HCT116 (cell line): ENCODE measurements at regions not wholly inside any gene's neighbourhood (a gene's known extent, or its start where the extent isn't known, plus 50 kb on each side); places are given as distances from the start of the nearest gene placed in this dataset.

Experiments used
- ATAC-seq: fragments of 200-7000 bp; cut with Tn5 transposase; 2 replicates; pipeline ENCODE4 v1.9.1; 2020; ENCODE audit warnings: mild to moderate bottlenecking, moderate library complexity
- BruUV-seq: library from RNA; stranded (reverse); fragments of 400-500 nt; replicated peaks from 2 replicates; lab custom pipeline; 2021; lab: Mats Ljungman, UMichigan
- CTCF ChIA-PET: fragments of 300-600 bp; sonication (Branson Sonifier 250); formaldehyde crosslinking; loops from one replicate; lab custom pipeline; 2021; ENCODE audit warnings: antibody characterized with exemption; lab: Charles Lee
- POLR2A ChIA-PET: fragments of 300-600, 350-600 bp; sonication (Branson Sonifier 250); formaldehyde crosslinking; loops from one replicate; lab custom pipeline; 2021; ENCODE audit warnings: antibody characterized with exemption; lab: Charles Lee
- RAD21 ChIA-PET, 2 experiments: fragments of 300-600 bp; sonication (Branson Sonifier 250); formaldehyde crosslinking; loops; one replicate each; lab custom pipeline; 2023; ENCODE audit warnings: low total read pairs in 2 of 2; ENCODE audit not compliant: uncharacterized antibody in 2 of 2, unreplicated experiment in 2 of 2, low non-redundant PET in 1 of 2; lab: Charles Lee
- DNase-seq: peaks from one replicate; pipeline ENCODE4 v3.0.0-alpha.2; 2010; ENCODE audit warnings: low read depth, low spot score
- H2AFZ ChIP-seq: fragments of 200-600 bp; shearing (Covaris generic), sonication (generic); 2 replicates; pipeline ENCODE4 v1.6.1; 2017; ENCODE audit warnings: low read depth, mixed run types, mixed read lengths, antibody characterized with exemption, low read length; ENCODE audit not compliant: poor library complexity, severe bottlenecking
- H3K27ac ChIP-seq: 2 replicates; pipeline ENCODE4 v1.5.1; 2012; ENCODE audit warnings: low read depth, low read length
- H3K27me3 ChIP-seq: fragments of 200-600 bp; sonication (generic); 2 replicates; pipeline ENCODE4 v1.6.1; 2016; ENCODE audit warnings: mixed run types, low read length, mixed read lengths; ENCODE audit not compliant: insufficient read depth
- H3K36me3 ChIP-seq, 2 experiments: fragments of 200-500 bp in 1 of 2; fragments of 200-600 bp in 1 of 2; sonication (Bioruptor generic) in 1 of 2; sonication (generic) in 1 of 2; 2 replicates each; pipeline versions ENCODE4 v1.5.1 to v1.6.1; 2014 to 2016; ENCODE audit warnings: low read length in 2 of 2, inconsistent platforms in 1 of 2, mixed read lengths in 1 of 2, mixed run types in 1 of 2; ENCODE audit not compliant: insufficient read depth in 2 of 2, control insufficient read depth in 1 of 2
- H3K4me1 ChIP-seq, 2 experiments: fragments of 200-600 bp in 1 of 2; sonication (generic) in 1 of 2; 2 replicates each; pipeline versions ENCODE4 v1.5.1 to v1.6.1; 2012 to 2017; ENCODE audit warnings: low read length in 2 of 2, inconsistent platforms in 1 of 2, mild to moderate bottlenecking in 1 of 2, mixed read lengths in 1 of 2, mixed run types in 1 of 2, moderate library complexity in 1 of 2; ENCODE audit not compliant: insufficient read depth in 2 of 2, control insufficient read depth in 1 of 2
- H3K4me2 ChIP-seq: fragments of 200-600 bp; sonication (generic); 2 replicates; pipeline ENCODE4 v1.6.1; 2017; ENCODE audit warnings: mixed run types, low read length, mixed read lengths
- H3K4me3 ChIP-seq, 2 experiments: fragments of 200-600 bp in 1 of 2; sonication (generic) in 1 of 2; replicated peaks in 1 of 2; 2 replicates each; pipeline ENCODE4 v1.5.1; 2011 to 2016; ENCODE audit warnings: low read length in 2 of 2, control low read depth in 1 of 2, low read depth in 1 of 2, mild to moderate bottlenecking in 1 of 2, mixed read lengths in 1 of 2, mixed run types in 1 of 2
- H3K79me2 ChIP-seq: fragments of 200-600 bp; sonication (generic); 2 replicates; pipeline ENCODE4 v1.6.1; 2017; ENCODE audit warnings: mild to moderate bottlenecking, mixed run types, low read length, moderate library complexity, mixed read lengths; ENCODE audit not compliant: insufficient read depth
- H3K9ac ChIP-seq: fragments of 200-600 bp; sonication (generic); 2 replicates; pipeline ENCODE4 v1.6.1; 2016; ENCODE audit warnings: low read length, mixed read lengths
- H3K9me2 ChIP-seq: fragments of 200-600 bp; sonication (generic), shearing (Covaris generic); 2 replicates; pipeline ENCODE4 v1.6.1; 2017; ENCODE audit warnings: mixed run types, mild to moderate bottlenecking, moderate library complexity; ENCODE audit not compliant: insufficient read depth
- H3K9me3 ChIP-seq, 2 experiments: fragments of 200-500 bp in 1 of 2; fragments of 200-600 bp in 1 of 2; sonication (Bioruptor generic) in 1 of 2; sonication (generic) in 1 of 2; 2 replicates each; pipeline ENCODE4 v1.6.1; 2014 to 2017; ENCODE audit warnings: low read length in 2 of 2, mixed read lengths in 2 of 2, inconsistent platforms in 1 of 2, low read depth in 1 of 2, mild to moderate bottlenecking in 1 of 2, mixed run types in 1 of 2, moderate library complexity in 1 of 2; ENCODE audit not compliant: control insufficient read depth in 1 of 2, insufficient read depth in 1 of 2
- H4K20me1 ChIP-seq: fragments of 200-600 bp; sonication (generic), shearing (Covaris generic); 2 replicates; pipeline ENCODE4 v1.6.1; 2017; ENCODE audit warnings: mixed run types, mild to moderate bottlenecking, moderate library complexity; ENCODE audit not compliant: insufficient read depth
- ATF3 ChIP-seq: IDR thresholded peaks from 2 replicates; pipeline ENCODE4 v1.6.1; 2012
- CBX3 ChIP-seq: IDR thresholded peaks from 2 replicates; pipeline ENCODE4 v1.6.1; 2012; ENCODE audit warnings: low read depth
- CEBPB ChIP-seq: IDR thresholded peaks from 2 replicates; pipeline ENCODE4 v1.6.1; 2012; ENCODE audit warnings: low read depth
- CTCF ChIP-seq, 3 experiments: fragments of 200-600 bp in 1 of 3; sonication (generic) in 1 of 3; IDR thresholded peaks in 2 of 3; conservative IDR thresholded peaks in 1 of 3; 2 replicates each; pipeline ENCODE4 v1.5.1; 2012 to 2017; ENCODE audit warnings: low read depth in 2 of 3, low read length in 2 of 3, antibody characterized with exemption in 1 of 3, borderline replicate concordance in 1 of 3, control low read depth in 1 of 3, mild to moderate bottlenecking in 1 of 3, mixed read lengths in 1 of 3, mixed run types in 1 of 3, moderate library complexity in 1 of 3; ENCODE audit not compliant: insufficient read depth in 1 of 3
- EGR1 ChIP-seq: IDR thresholded peaks from 2 replicates; pipeline ENCODE4 v1.6.1; 2012; ENCODE audit warnings: low read depth
- EZH2 ChIP-seq: fragments of 200-600 bp; sonication (generic); IDR thresholded peaks from 2 replicates; pipeline ENCODE4 v1.6.1; 2017; ENCODE audit warnings: antibody characterized with exemption, mixed run types
- EZH2phosphoT487 ChIP-seq: fragments of 200-600 bp; IDR thresholded peaks from 2 replicates; pipeline ENCODE4 v1.6.1; 2018; ENCODE audit warnings: antibody characterized with exemption, borderline replicate concordance
- JUND ChIP-seq: IDR thresholded peaks from 2 replicates; pipeline ENCODE4 v1.6.1; 2012
- MAX ChIP-seq: IDR thresholded peaks from 2 replicates; pipeline ENCODE4 v1.6.1; 2012
- POLR2A ChIP-seq: IDR thresholded peaks from 2 replicates; pipeline ENCODE4 v1.7.0; 2011; ENCODE audit warnings: borderline replicate concordance; ENCODE audit not compliant: insufficient read depth, insufficient read length; ENCODE audit errors: extremely low read depth
- POLR2AphosphoS5 ChIP-seq: IDR thresholded peaks from 2 replicates; pipeline ENCODE4 v1.6.1; 2011; ENCODE audit warnings: mild to moderate bottlenecking, low read depth, low read length, moderate library complexity
- REST ChIP-seq: IDR thresholded peaks from 2 replicates; pipeline ENCODE4 v1.6.1; 2012; ENCODE audit warnings: low read depth
- SIN3A ChIP-seq: IDR thresholded peaks from 2 replicates; pipeline ENCODE4 v1.6.1; 2012; ENCODE audit warnings: low read depth
- SP1 ChIP-seq: IDR thresholded peaks from 2 replicates; pipeline ENCODE4 v1.6.1; 2012; ENCODE audit warnings: low read depth
- SRF ChIP-seq: IDR thresholded peaks from 2 replicates; pipeline ENCODE4 v1.6.1; 2012; ENCODE audit warnings: low read depth
- TCF7L2 ChIP-seq: IDR thresholded peaks from 2 replicates; pipeline ENCODE4 v1.7.0; 2011; ENCODE audit warnings: borderline replicate concordance, inconsistent platforms; ENCODE audit not compliant: insufficient read depth, insufficient read length; ENCODE audit errors: extremely low read depth
- YY1 ChIP-seq: IDR thresholded peaks from 2 replicates; pipeline ENCODE4 v1.6.1; 2011; ENCODE audit warnings: low read length, low read depth, moderate library complexity, mild to moderate bottlenecking; ENCODE audit not compliant: insufficient replicate concordance; ENCODE audit errors: extremely low read depth
- ZBTB33 ChIP-seq: IDR thresholded peaks from 2 replicates; pipeline ENCODE4 v1.6.1; 2011; ENCODE audit warnings: mild to moderate bottlenecking, low read length, moderate library complexity; ENCODE audit not compliant: insufficient replicate concordance; ENCODE audit errors: extremely low read depth
- ZFX ChIP-seq: fragments of 450-650 bp; IDR thresholded peaks from 2 replicates; pipeline ENCODE4 v1.6.1; 2017
- ZNF274 ChIP-seq: fragments of 200-500 bp; sonication (Bioruptor generic); IDR thresholded peaks from 2 replicates; pipeline ENCODE4 v1.6.1; 2014; ENCODE audit warnings: mild to moderate bottlenecking, low read depth, low read length, inconsistent platforms
- intact Hi-C: fragments of 100-400 bp; cut with micrococcal nuclease; formaldehyde crosslinking; loops from 2 replicates; pipeline ENCODE4 v1.10.0; 2022

- ATAC-seq (no peak), DNase-seq (no peak)
- CTCF ChIA-PET, result no interaction called here
- Histone ChIP-seq H3K4me2 (no peak overlapping the region), H3K4me1 (no peaks in the 10 kb centered on the region), H3K27me3 (peaks cover 3% of the 10 kb centered on the region; the same call in 1 of the 2 replicates), H3K36me3 (no peaks in the 10 kb centered on the region), H3K4me3 (no peak overlapping the region), H2AFZ (no peak overlapping the region), H3K9me3 (no peaks in the 10 kb centered on the region), H3K9me2 (no peaks in the 10 kb centered on the region), H3K27ac (no peak overlapping the region), H3K9ac (no peak overlapping the region), H3K79me2 (no peaks in the 10 kb centered on the region), H4K20me1 (no peaks in the 10 kb centered on the region)
- no TSS peak for BruUV-seq
- RAD21 ChIA-PET, result no interaction called here
- intact Hi-C loops, result no loop called here
- TF ChIP-seq EGR1 (no peak), CTCF (IDR thresholded peaks at IDR 0.05 in 2 of 3, conservative IDR thresholded peaks at IDR 0.05 in 1 of 3; ENCODE audit: borderline replicate concordance in 1 of 3, insufficient read depth in 1 of 3, low read depth in 2 of 3, low read length in 2 of 3) (no peak), SRF (no peak), SIN3A (no peak), SP1 (no peak), ZBTB33 (no peak), ZNF274 (no peak), POLR2AphosphoS5 (no peak), ATF3 (no peak), CEBPB (no peak), ZFX (no peak), REST (no peak), POLR2A (no peak), TCF7L2 (no peak), YY1 (no peak), CBX3 (no peak), EZH2phosphoT487 (no peak), JUND (no peak), EZH2 (no peak), MAX (no peak)
- POLR2A ChIA-PET, result no interaction called here
Observed at GRCh38 chr2:122183890-122184289, 428.4 kb downstream of the TSN start.
